ENCODE measurements at regions not wholly inside any gene's neighbourhood (a gene's known extent, or its start where the extent isn't known, plus 50 kb on each side); places are given as distances from the start of the nearest gene placed in this dataset.
"Not testable (repeated sequence)": the region's sequence is repeated elsewhere in the genome, so short reads cannot be mapped to it uniquely, and the experiment has no call there.

DNA sequence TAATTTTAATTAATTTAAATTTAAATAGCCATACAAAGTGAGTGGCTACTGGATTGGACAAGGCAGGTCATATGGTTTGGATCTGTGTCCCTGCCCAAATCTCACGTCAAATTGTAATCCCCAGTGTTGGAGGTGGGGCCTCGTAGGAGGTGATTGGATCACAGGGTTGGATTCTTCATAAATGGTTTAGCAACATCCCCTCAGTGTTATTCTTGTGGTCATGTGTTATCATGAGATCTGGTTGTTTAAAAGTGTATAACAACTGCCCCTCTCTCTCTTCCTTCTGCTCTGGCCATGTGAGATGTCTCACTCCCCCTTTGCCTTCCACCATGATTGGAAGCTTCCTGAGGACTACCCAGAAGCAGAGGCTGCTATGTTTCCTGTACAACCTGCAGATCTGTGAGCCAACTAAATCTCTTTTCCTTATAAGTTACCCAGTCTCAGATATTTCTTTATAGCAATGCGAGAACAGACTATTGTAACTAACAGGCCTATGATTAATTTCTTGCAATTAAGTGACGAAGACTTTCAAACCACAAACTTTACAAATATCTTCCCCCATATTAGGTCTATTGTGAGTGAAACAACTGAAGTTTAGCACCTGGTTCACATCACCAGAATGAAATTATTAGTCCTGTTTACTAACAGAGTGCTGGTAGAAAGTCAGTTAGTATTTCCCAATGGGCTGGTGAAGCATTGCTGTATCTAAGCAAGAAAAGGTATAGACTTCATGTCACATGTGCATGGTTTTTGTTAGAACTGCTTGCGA, 60.0 kb upstream of the TNFAIP3 start:
- no peak for TF ChIP-seq CTCF (IDR thresholded peaks at IDR 0.05; ENCODE audit: unreplicated experiment)
- Mint-ChIP-seq H3K36me3 (ENCODE audit: low read depth, unreplicated experiment) (no peaks in the 10 kb centered on the region), H3K4me1 (ENCODE audit: unreplicated experiment) (peaks cover 6% of the 10 kb centered on the region), H3K27me3 (ENCODE audit: unreplicated experiment) (peaks cover 4% of the 10 kb centered on the region), H3K9me3 (ENCODE audit: unreplicated experiment) (no peaks in the 10 kb centered on the region), H3K4me3 (ENCODE audit: unreplicated experiment) (no peak overlapping the region), H3K27ac (ENCODE audit: unreplicated experiment) (no peak overlapping the region)
- DNase-seq (ENCODE audit: low spot score), result no peak

- Mint-ChIP-seq H3K4me3 (ENCODE audit: unreplicated experiment) (no peak overlapping the region), H3K9me3 (ENCODE audit: unreplicated experiment) (no peaks in the 10 kb centered on the region), H3K27ac (ENCODE audit: unreplicated experiment) (no peak overlapping the region), H3K4me1 (ENCODE audit: unreplicated experiment) (peaks cover 6% of the 10 kb centered on the region), H3K36me3 (ENCODE audit: low read depth, unreplicated experiment) (no peaks in the 10 kb centered on the region), H3K27me3 (ENCODE audit: unreplicated experiment) (peaks cover 4% of the 10 kb centered on the region)
- DNase-seq (ENCODE audit: low spot score), result no peak
- no peak for TF ChIP-seq CTCF (IDR thresholded peaks at IDR 0.05; ENCODE audit: unreplicated experiment)
Observed at GRCh38 chr6:137808191-137808590, 58.9 kb upstream of the TNFAIP3 start.

GRCh38 chr6:137808836-137809315, 58.2 kb upstream of the TNFAIP3 start:
- DNase-seq (ENCODE audit: low spot score), result no peak
- Mint-ChIP-seq H3K27me3 (ENCODE audit: unreplicated experiment) (peaks cover 3% of the 10 kb centered on the region), H3K9me3 (ENCODE audit: unreplicated experiment) (no peaks in the 10 kb centered on the region), H3K36me3 (ENCODE audit: low read depth, unreplicated experiment) (no peaks in the 10 kb centered on the region), H3K27ac (ENCODE audit: unreplicated experiment) (no peak overlapping the region), H3K4me1 (ENCODE audit: unreplicated experiment) (peaks cover 6% of the 10 kb centered on the region), H3K4me3 (ENCODE audit: unreplicated experiment) (no peak overlapping the region)
- no peak for TF ChIP-seq CTCF (IDR thresholded peaks at IDR 0.05; ENCODE audit: unreplicated experiment)

DNA sequence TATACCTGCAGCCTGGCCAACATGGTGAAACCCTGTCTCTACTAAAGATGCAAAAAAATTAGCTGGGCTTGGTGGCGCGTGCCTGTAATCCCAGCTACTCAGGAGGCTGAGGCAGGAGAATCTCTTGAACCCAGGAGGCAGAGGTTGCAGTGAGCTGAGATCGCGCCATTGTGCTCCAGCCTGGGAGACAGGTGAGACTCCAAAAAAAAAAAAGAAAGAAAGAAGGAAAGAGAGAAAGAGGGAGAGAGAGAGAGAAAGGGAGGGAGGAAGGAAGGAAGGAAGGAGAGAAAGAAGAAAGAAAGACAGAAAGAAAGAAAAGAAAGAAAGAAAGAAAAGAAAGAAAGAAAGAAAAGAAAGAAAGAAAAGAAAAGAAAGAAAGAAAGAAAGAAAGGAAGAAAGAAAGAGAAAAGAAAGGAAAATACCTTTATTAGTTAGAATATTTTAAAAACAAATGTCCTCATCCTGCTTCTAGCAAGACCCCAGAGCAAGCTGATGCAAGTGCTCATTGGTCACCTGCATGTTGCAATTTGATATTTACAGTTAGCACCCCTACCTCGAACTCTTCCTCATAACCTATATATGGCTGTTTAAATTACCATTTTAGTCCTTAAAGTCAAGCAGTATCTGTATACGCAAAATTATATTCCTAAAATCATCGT, 57.0 kb upstream of the TNFAIP3 start:
- H3K4me1 Mint-ChIP-seq (ENCODE audit: unreplicated experiment); H3K27me3 Mint-ChIP-seq (ENCODE audit: unreplicated experiment); H3K9me3 Mint-ChIP-seq (ENCODE audit: unreplicated experiment); H3K4me3 Mint-ChIP-seq (ENCODE audit: unreplicated experiment); H3K36me3 Mint-ChIP-seq (ENCODE audit: low read depth, unreplicated experiment); H3K27ac Mint-ChIP-seq (ENCODE audit: unreplicated experiment); DNase-seq (ENCODE audit: low spot score): not testable (repeated sequence)

DNA sequence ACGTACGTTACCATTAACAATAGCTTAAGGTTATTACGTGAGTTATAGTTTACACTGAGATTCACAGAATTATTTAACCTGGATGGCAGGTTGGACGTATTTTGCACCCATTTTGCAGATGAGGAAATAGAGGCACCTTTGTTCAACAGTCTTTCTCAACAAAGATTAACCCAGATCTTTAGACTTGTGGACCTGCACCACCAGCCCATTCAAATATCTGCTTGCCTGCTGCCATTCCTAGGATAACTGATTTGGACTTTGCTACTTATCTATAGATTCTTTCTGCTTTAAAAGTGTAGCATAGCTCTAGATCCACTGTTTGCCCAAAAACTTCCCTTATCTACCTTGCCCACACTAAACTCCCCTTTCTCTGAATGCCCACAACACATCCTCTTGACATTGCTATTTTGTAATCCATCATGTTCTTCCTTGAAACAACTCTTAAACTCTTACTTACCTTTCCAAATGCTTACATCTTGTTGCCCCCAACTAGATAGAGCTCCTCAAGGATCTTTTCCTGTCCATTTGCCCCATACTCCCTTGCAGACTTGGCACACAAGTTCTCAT, 56.4 kb upstream of the TNFAIP3 start:
- peaks cover 3% of the 10 kb centered on the region for H3K27me3 Mint-ChIP-seq (ENCODE audit: unreplicated experiment)
- H3K36me3 Mint-ChIP-seq (ENCODE audit: low read depth, unreplicated experiment), result no peaks in the 10 kb centered on the region
- no peak for TF ChIP-seq CTCF (IDR thresholded peaks at IDR 0.05; ENCODE audit: unreplicated experiment)
- no peak overlapping the region for H3K27ac Mint-ChIP-seq (ENCODE audit: unreplicated experiment)
- no peak for DNase-seq (ENCODE audit: low spot score)
- peaks cover 6% of the 10 kb centered on the region for H3K4me1 Mint-ChIP-seq (ENCODE audit: unreplicated experiment)
- no peak overlapping the region for H3K4me3 Mint-ChIP-seq (ENCODE audit: unreplicated experiment)
- H3K9me3 Mint-ChIP-seq (ENCODE audit: unreplicated experiment), result no peaks in the 10 kb centered on the region

Measured in endothelial cell (in vitro differentiated cells).